ENCODE measurements at regions not wholly inside any gene's neighbourhood (a gene's known extent, or its start where the extent isn't known, plus 50 kb on each side); places are given as distances from the start of the nearest gene placed in this dataset.
"Not testable (repeated sequence)": the region's sequence is repeated elsewhere in the genome, so short reads cannot be mapped to it uniquely, and the experiment has no call there.

DNA sequence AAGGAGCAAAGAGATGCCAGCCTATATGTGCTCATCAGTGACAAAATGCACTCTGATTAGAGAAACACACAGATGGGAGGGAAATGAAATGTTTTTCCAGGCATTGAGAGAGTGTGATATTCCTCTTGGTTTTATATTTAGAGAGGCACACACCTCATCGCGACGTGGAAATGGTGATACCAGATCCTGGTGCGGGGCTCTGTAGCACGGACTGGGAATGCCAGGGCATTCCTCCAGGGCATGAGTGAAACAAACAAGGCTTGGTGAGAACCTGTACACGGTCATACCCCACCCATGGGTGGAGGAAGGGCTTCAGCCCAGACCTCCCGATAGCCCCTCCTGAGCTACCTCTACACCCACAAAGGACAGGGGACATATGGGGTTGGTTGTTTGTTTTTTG lies 280.2 kb downstream of the C16orf95 start:
- WGBS, 4 donors: 48 to 69% (median 64%) methylated on average over 7 of the region's 7 CpGs
- intact Hi-C loops (cut with DNase I): no loop called here
- no peak for TF ChIP-seq POLR2A (IDR thresholded peaks at IDR 0.05)
- TF ChIP-seq, protein P1, sequence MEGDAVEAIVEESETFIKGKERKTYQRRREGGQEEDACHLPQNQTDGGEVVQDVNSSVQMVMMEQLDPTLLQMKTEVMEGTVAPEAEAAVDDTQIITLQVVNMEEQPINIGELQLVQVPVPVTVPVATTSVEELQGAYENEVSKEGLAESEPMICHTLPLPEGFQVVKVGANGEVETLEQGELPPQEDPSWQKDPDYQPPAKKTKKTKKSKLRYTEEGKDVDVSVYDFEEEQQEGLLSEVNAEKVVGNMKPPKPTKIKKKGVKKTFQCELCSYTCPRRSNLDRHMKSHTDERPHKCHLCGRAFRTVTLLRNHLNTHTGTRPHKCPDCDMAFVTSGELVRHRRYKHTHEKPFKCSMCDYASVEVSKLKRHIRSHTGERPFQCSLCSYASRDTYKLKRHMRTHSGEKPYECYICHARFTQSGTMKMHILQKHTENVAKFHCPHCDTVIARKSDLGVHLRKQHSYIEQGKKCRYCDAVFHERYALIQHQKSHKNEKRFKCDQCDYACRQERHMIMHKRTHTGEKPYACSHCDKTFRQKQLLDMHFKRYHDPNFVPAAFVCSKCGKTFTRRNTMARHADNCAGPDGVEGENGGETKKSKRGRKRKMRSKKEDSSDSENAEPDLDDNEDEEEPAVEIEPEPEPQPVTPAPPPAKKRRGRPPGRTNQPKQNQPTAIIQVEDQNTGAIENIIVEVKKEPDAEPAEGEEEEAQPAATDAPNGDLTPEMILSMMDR (IDR thresholded peaks at IDR 0.05): no peak
- ATAC-seq (no peak), DNase-seq (peak in 1 of 5 donors; percentile 6)
- no peak overlapping the region for H3K27ac ChIP-seq
- H3K4me3 ChIP-seq: no peak overlapping the region
- H3K9me3 ChIP-seq: no peaks in the 10 kb centered on the region
- no peaks in the 10 kb centered on the region for H3K36me3 ChIP-seq
- no peaks in the 10 kb centered on the region for H3K27me3 ChIP-seq
- peaks cover 0 to 27% (median 14%) of the 10 kb centered on the region in 12 donors for H3K4me1 ChIP-seq

DNA sequence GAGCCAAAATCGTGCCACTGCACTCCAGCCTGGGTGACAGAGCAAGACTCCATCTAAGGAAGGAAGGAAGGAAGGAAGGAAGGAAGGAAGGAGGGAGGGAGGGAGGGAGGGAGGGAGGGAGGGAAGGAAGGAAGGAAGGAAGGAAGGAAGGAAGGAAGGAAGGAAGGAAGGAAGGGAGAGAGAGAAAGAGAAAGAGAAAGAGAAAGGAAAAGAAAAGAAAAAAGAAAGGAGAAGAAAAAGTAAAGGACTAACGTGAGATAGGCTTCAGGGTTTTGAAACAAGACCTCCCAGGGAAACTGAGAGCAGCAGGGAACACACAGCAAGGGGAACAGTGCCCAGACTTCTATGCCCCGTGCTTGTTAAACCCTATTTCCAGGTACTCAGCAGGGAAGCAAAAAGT lies 278.7 kb downstream of the C16orf95 start:
- 72 to 89% (median 77%) methylated on average over 3 of the region's 3 CpGs for WGBS, 4 donors
- peaks cover 0 to 27% (median 15%) of the 10 kb centered on the region in 12 donors for H3K4me1 ChIP-seq
- H3K27me3 ChIP-seq; H3K36me3 ChIP-seq; H3K4me3 ChIP-seq; ATAC-seq; intact Hi-C loops (cut with DNase I); DNase-seq; H3K27ac ChIP-seq; H3K9me3 ChIP-seq: not testable (repeated sequence)

DNA sequence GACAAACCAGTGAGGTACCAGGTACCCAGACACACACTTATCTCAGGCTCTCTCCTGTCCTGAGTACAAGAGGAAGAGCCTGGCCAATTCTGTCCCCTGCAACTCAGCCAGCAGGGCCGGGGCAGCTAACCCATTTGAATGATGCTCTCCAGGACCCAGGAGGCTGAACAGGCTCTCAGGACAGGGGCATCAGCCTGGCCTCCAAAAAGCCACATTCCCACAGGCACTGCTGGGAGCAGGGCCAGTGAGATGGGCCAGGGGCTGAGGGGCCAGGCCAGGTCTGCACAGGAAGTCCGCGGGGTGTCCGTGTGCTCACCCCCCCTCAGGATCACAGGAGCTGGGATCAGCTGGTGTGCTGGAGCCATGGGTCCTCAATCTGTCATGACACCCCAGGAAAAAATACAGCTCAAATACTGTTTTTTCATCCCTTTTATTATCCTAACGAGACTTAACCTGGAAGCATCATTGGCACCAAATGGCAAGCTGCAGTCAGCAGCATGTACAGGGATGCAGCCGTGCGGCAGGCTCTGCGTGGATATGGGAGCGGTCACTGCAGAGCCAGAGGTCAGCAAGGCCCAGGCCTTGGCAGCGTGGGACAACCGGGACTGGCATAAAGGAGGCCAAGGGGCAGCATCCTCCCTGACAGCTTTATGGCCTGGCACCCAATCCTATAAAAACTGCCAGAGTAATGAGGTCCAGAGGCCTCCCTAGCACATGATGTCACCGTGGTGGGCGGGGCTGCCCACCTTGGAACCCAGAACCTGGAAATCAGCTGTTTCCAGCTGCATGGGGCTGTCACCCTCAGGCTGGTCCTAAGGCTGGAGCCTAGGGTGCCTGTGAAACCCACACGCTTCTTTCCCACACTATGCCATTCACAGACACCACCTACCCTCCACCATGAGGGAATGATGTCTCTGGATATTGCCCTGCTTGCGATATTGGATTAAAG lies 276.7 kb downstream of the C16orf95 start:
- TF ChIP-seq, protein P1 (IDR thresholded peaks at IDR 0.05): no peak
- TF ChIP-seq POLR2A (IDR thresholded peaks at IDR 0.05): no peak
- no peak overlapping the region for H3K4me3 ChIP-seq
- no peak for ATAC-seq
- no peak for DNase-seq
- H3K27ac ChIP-seq: no peak overlapping the region
- H3K4me1 ChIP-seq: peaks cover 0 to 21% (median 17%) of the 10 kb centered on the region in 12 donors
- H3K9me3 ChIP-seq: no peaks in the 10 kb centered on the region
- no peaks in the 10 kb centered on the region for H3K36me3 ChIP-seq
- intact Hi-C loops (cut with DNase I): loop anchor here in 2 of 10 donors (5.0 to 10.0 kb wide), 2 partner anchors 173 to 176 kb away; no protein-coding TSS in a partner anchor
- WGBS, 4 donors: 86 to 95% (median 91%) methylated on average over 12 to 15 of the region's 15 CpGs
- no peaks in the 10 kb centered on the region for H3K27me3 ChIP-seq

DNA sequence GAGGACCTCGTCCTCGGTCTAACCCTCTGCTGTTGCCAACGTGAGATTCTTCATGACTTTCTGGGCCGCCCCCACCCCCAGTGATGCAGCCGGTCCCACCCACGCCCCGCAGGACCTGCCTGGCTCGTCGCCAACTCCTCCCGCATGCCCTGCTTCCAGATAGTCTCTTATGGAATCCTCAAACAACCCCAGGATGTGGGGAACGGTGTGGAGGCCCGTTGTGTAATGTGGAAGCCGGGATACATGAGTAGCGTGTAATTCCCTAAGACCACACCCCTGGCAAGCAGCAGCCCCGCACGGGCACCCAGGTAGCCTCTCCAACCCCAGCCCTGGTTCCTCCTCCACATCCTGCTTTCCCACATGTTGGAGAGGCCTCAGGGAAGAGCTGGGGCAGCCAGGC lies 275.9 kb downstream of the C16orf95 start:
- intact Hi-C loops (cut with DNase I): loop anchor here in 2 of 10 donors (5.0 to 10.0 kb wide), 2 partner anchors 174 to 176 kb away; no protein-coding TSS in a partner anchor
- Histone ChIP-seq H3K27ac (no peak overlapping the region), H3K4me1 (peaks cover 0 to 21% (median 17%) of the 10 kb centered on the region in 12 donors), H3K9me3 (no peaks in the 10 kb centered on the region), H3K27me3 (peaks cover 0 to 3% (median 0%) of the 10 kb centered on the region in 9 donors), H3K36me3 (no peaks in the 10 kb centered on the region), H3K4me3 (no peak overlapping the region)
- ATAC-seq: no peak
- no peak for DNase-seq
- TF ChIP-seq, protein P1 (IDR thresholded peaks at IDR 0.05): no peak
- TF ChIP-seq POLR2A (IDR thresholded peaks at IDR 0.05): no peak
- WGBS, 4 donors: 71 to 85% (median 77%) methylated on average over 16 of the region's 16 CpGs

Measured in heart left ventricle (tissue), 16 donors.